ENCODE measurements at regions not wholly inside any gene's neighbourhood (a gene's known extent, or its start where the extent isn't known, plus 50 kb on each side); places are given as distances from the start of the nearest gene placed in this dataset.

DNA sequence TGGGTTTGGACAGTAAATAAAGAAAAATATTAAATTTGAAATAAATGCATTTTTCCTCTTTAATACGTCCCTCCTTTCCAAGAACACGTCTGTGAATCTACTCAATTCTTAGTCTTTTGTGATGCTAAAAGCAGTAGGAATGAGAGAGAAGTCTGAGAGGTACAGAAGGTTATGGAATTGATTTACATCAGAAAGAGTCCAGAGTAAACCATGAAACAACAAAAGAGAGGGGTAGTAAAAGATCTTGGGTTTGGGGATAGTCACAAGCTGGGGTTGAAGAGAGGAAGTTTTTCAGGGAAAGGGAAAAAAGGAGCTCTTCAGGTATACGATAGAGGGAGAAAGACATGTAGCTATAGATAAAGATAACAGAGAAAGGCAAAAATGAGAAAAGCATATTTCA lies 215.4 kb downstream of the RAB28 start:
- no peaks in the 10 kb centered on the region for H3K27me3 ChIP-seq (replicated peaks; ENCODE audit: insufficient read depth)
- TF ChIP-seq, protein P1, sequence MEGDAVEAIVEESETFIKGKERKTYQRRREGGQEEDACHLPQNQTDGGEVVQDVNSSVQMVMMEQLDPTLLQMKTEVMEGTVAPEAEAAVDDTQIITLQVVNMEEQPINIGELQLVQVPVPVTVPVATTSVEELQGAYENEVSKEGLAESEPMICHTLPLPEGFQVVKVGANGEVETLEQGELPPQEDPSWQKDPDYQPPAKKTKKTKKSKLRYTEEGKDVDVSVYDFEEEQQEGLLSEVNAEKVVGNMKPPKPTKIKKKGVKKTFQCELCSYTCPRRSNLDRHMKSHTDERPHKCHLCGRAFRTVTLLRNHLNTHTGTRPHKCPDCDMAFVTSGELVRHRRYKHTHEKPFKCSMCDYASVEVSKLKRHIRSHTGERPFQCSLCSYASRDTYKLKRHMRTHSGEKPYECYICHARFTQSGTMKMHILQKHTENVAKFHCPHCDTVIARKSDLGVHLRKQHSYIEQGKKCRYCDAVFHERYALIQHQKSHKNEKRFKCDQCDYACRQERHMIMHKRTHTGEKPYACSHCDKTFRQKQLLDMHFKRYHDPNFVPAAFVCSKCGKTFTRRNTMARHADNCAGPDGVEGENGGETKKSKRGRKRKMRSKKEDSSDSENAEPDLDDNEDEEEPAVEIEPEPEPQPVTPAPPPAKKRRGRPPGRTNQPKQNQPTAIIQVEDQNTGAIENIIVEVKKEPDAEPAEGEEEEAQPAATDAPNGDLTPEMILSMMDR (IDR thresholded peaks at IDR 0.05), result no peak
- ATAC-seq (ENCODE audit: insufficient number of reproducible peaks, low FRiP score, low read depth) (no peak), DNase-seq (ENCODE audit: low spot score) (no peak)
- no peak overlapping the region for H3K27ac ChIP-seq
- no peaks in the 10 kb centered on the region for H3K36me3 ChIP-seq
- H3K9me3 ChIP-seq, result peaks cover 13% of the 10 kb centered on the region
- H3K4me3 ChIP-seq, result no peak overlapping the region
- no peaks in the 10 kb centered on the region for H3K4me1 ChIP-seq (ENCODE audit: control insufficient read depth in 1 of 2, low read depth in 2 of 2)

DNA sequence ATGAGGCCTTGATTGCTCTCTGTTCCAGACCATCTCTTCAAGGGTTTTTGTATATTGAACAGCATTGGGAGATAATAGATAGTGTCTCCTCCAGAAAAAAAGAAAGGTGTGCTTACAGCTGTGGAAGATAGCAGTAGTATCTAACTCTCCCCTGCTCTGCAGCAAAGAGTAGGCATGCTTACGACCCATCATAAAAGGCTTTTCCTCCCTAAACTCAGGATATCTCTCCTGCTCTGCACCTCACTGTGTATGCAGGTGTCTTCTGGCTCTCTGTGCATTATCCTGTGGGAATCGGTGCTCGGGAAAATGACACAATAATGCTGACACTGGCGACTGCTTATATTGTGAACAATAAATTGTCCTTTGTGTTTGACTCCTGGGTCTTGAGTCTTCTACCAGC lies 216.0 kb downstream of the RAB28 start:
- H3K4me1 ChIP-seq (ENCODE audit: control insufficient read depth in 1 of 2, low read depth in 2 of 2), result no peaks in the 10 kb centered on the region
- DNase-seq (ENCODE audit: low spot score) (no peak), ATAC-seq (ENCODE audit: insufficient number of reproducible peaks, low FRiP score, low read depth) (no peak)
- no peak overlapping the region for H3K4me3 ChIP-seq
- H3K27me3 ChIP-seq (replicated peaks; ENCODE audit: insufficient read depth), result no peaks in the 10 kb centered on the region
- TF ChIP-seq, protein P1 (IDR thresholded peaks at IDR 0.05), result no peak
- no peaks in the 10 kb centered on the region for H3K36me3 ChIP-seq
- H3K27ac ChIP-seq, result no peak overlapping the region
- H3K9me3 ChIP-seq, result peaks cover 8% of the 10 kb centered on the region

DNA sequence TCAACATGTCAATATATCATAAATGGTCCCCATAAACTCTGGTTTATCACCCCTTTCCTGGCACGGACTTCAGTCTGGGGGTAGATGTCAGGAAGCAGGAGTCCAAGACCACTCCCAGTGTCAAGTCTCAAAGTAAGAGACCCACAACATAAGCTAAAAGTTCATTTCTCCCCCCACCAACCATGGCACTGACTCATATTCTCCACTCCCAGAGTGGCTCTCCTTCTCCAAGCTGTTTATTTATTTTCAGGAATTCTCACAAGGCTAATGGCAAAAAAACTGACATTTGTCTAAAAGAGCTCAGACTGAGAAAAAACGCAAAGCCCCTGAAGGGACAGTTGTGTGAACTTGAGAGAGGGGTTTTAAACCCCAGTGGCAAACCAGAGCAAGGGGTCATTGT lies 217.0 kb downstream of the RAB28 start:
- DNase-seq (ENCODE audit: low spot score) (no peak), ATAC-seq (ENCODE audit: insufficient number of reproducible peaks, low FRiP score, low read depth) (no peak)
- H3K27ac ChIP-seq, result no peak overlapping the region
- H3K4me1 ChIP-seq (ENCODE audit: control insufficient read depth in 1 of 2, low read depth in 2 of 2), result no peaks in the 10 kb centered on the region
- no peaks in the 10 kb centered on the region for H3K27me3 ChIP-seq (replicated peaks; ENCODE audit: insufficient read depth)
- TF ChIP-seq, protein P1 (IDR thresholded peaks at IDR 0.05), result no peak
- no peaks in the 10 kb centered on the region for H3K36me3 ChIP-seq
- peaks cover 3% of the 10 kb centered on the region for H3K9me3 ChIP-seq
- H3K4me3 ChIP-seq, result no peak overlapping the region

DNA sequence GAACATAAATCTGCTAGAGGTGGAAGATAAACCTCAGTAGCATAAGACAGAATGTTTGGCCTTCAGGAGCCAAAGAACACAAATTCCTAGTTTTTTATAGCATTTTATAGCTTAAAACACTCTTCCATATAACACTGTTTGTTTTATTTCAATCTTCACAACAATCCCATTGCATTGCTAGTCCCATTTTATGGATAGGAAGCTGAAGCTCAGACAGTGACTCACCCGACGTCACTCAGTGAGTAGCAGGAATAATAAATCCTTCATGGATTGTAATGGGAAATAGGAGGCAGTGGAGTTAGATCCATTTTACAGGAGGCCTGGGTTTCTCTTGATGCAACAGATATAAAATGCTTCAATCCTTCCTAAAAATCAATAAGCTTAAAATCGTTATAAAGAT lies 217.5 kb downstream of the RAB28 start:
- no peaks in the 10 kb centered on the region for H3K36me3 ChIP-seq
- ATAC-seq (ENCODE audit: insufficient number of reproducible peaks, low FRiP score, low read depth) (no peak), DNase-seq (ENCODE audit: low spot score) (no peak)
- no peaks in the 10 kb centered on the region for H3K27me3 ChIP-seq (replicated peaks; ENCODE audit: insufficient read depth)
- no peaks in the 10 kb centered on the region for H3K4me1 ChIP-seq (ENCODE audit: control insufficient read depth in 1 of 2, low read depth in 2 of 2)
- no peak overlapping the region for H3K4me3 ChIP-seq
- H3K27ac ChIP-seq, result no peak overlapping the region
- TF ChIP-seq, protein P1 (IDR thresholded peaks at IDR 0.05), result no peak
- H3K9me3 ChIP-seq, result no peaks in the 10 kb centered on the region

DNA sequence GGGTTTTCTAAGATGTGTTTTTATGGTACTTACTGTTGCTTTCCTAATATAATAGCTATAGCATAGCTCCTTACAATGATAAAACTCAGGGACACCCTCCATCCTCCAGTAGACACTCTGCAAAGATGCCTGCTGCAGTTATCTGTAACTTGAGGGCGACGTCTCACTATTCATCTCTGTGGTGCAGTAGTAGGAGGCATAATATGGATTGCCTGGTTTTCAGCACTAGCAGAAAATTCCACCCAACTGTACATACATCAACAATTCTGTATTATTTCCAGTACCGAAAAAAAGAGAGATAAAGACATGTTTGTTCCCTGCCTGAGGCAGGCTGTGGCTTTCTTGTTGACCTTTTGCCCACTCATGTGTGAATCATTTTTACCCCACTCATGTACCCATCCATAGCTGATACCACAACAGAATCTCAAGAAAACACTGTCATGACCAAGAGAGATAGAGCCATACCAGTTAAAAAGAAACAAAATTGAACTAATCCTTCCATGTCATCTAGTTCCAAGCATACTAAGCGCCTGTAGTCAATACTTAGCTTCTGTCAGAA lies 220.1 kb downstream of the RAB28 start:
- DNase-seq (ENCODE audit: low spot score), result no peak
- Histone ChIP-seq H3K27ac (no peak overlapping the region), H3K36me3 (no peaks in the 10 kb centered on the region), H3K9me3 (no peaks in the 10 kb centered on the region), H3K27me3 (replicated peaks; ENCODE audit: insufficient read depth) (no peaks in the 10 kb centered on the region), H3K4me3 (no peak overlapping the region), H3K4me1 (ENCODE audit: control insufficient read depth in 1 of 2, low read depth in 2 of 2) (no peaks in the 10 kb centered on the region)
- ATAC-seq (ENCODE audit: insufficient number of reproducible peaks, low FRiP score, low read depth), result no peak
- TF ChIP-seq, protein P1 (IDR thresholded peaks at IDR 0.05), result no peak
